Left ventricle myocardium superior (tissue), 1 donor: ENCODE measurements at regions not wholly inside any gene's neighbourhood (a gene's known extent, or its start where the extent isn't known, plus 50 kb on each side); places are given as distances from the start of the nearest gene placed in this dataset.
"Not testable (repeated sequence)": the region's sequence is repeated elsewhere in the genome, so short reads cannot be mapped to it uniquely, and the experiment has no call there.

Experiments
- ATAC-seq: fragments of 200-7000 bp; cut with Tn5 transposase; one replicate; pipeline ENCODE4 v1.9.1; 2020; ENCODE audit warnings: mild to moderate bottlenecking, moderate library complexity
- DNase-seq: peaks from one replicate; pipeline ENCODE4 v3.0.0-alpha.2; 2020
- intact Hi-C: fragments of 100-400 bp; cut with micrococcal nuclease; formaldehyde crosslinking; loops from one replicate; pipeline ENCODE4 v1.11.0; 2022
- donor health status: DM: no; HTN: yes; CAD: no; lungs with severe emphysema.

DNA sequence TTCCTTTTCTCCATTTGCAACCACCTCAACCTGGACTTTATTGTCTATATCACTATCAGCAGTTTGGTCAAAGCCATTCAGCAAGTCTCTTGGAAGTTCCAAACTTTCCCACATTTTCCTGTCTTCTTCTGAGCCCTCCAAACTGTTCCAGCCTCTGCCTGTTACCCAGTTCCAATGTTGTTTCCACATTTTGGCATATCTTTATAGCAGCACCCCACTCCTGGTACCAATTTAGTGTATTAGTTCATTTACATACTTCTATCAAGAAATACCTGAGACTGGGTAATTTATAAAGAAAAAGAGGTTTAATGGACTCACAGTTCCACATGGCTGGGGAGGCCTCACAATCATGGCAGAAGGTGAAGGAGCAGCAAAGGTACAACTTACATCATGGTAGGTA, 90.4 kb upstream of the NETO1 start:
- DNase-seq, ATAC-seq, intact Hi-C loops: not testable (repeated sequence)

- intact Hi-C loops, result no loop called here
- no peak for ATAC-seq
- no peak for DNase-seq
Measured at GRCh38 chr18:72948439-72948838, 80.7 kb upstream of the NETO1 start.

DNA sequence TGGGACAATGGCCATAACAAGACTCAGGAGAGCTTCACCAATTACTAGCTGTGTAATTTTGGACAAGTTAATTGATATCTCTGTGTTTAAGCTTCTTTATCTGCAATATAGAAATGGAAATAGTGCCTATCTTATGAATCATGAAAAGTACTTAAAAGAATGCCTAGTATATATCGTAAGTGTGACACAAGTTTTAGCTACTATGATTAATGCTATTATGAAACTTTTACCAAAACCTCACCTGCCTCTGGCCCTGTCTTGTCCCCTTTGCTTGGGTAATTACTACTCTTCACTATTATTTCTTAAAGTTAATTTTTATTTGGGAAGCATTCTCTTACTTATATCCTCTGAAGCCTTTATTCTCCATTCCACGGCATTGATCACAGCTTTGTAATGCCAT, 75.0 kb upstream of the NETO1 start:
- no peak for ATAC-seq
- intact Hi-C loops, result no loop called here
- no peak for DNase-seq

DNA sequence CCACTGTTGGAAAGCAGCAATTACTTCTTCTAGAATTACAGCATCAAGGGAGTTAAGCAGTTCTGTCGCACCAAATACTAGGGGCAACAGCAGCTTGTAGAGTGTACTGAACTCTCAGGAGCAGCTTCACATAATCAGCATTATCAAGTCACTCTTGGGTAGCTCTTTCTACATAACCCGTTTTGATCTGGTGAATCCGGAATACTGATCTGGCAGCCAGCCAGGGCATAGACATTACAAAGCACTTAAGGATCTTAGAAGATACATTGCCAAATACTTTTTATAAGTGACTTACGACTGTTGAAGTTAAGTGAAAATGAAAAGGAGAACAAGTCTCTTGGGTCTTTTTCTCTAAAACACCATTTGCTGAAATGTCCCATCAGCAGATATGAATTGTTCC, 73.2 kb upstream of the NETO1 start:
- DNase-seq, result no peak
- no peak for ATAC-seq
- intact Hi-C loops, result no loop called here

GRCh38 chr18:72940509-72940908, 72.7 kb upstream of the NETO1 start:
- intact Hi-C loops, result no loop called here
- ATAC-seq (no peak), DNase-seq (no peak)

DNA sequence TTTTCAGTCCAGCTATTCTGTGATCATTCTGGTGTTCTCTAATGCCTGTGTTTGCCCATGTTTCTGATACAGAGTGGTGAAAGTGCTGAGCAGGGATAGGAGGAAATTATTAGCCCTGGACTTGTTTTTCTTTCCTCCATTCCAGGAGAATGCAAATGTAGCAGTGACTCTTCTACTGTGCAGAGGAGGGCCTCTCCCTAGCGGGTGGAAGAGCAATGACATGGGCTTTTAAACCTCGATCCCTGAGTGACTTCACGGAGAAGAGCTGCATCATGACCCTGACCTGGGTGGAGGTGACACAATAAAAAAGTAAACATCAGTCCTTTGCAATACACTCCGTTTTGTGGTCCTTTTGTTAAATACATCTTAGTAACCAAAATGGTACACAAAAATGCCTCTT, 68.0 kb upstream of the NETO1 start:
- no peak for ATAC-seq
- intact Hi-C loops, result no loop called here
- DNase-seq, result no peak

GRCh38 chr18:72922895-72923294, 55.1 kb upstream of the NETO1 start:
- ATAC-seq (no peak), DNase-seq (no peak)
- intact Hi-C loops, result no loop called here
